ENCODE measurements at regions not wholly inside any gene's neighbourhood (a gene's known extent, or its start where the extent isn't known, plus 50 kb on each side); places are given as distances from the start of the nearest gene placed in this dataset.

- TF ChIP-seq TAF1 (conservative IDR thresholded peaks at IDR 0.05) = no peak
- TF ChIP-seq SP1 (IDR thresholded peaks at IDR 0.05) = no peak
- no peak for TF ChIP-seq YY1 (IDR thresholded peaks at IDR 0.05)
- no peak for TF ChIP-seq CTCF (IDR thresholded peaks at IDR 0.05; ENCODE audit: low read depth, low read length, missing input control)
- TF ChIP-seq ZBTB33 (IDR thresholded peaks at IDR 0.05) = no peak
- TF ChIP-seq, protein P1, sequence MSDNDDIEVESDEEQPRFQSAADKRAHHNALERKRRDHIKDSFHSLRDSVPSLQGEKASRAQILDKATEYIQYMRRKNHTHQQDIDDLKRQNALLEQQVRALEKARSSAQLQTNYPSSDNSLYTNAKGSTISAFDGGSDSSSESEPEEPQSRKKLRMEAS (IDR thresholded peaks at IDR 0.05) = no peak
- no peak for TF ChIP-seq GABPA (IDR thresholded peaks at IDR 0.05 in 1 of 2, conservative IDR thresholded peaks at IDR 0.05 in 1 of 2)
- TF ChIP-seq REST (IDR thresholded peaks at IDR 0.05) = no peak
- no peak for TF ChIP-seq RAD21 (IDR thresholded peaks at IDR 0.05)
- no peak for TF ChIP-seq FOXA1 (IDR thresholded peaks at IDR 0.05)
Observed at GRCh38 chr13:65551208-65551607, 1678.9 kb downstream of the PCDH9 start.

Measured in liver (tissue), 3 donors.